H54 (cell line): ENCODE measurements at regions not wholly inside any gene's neighbourhood (a gene's known extent, or its start where the extent isn't known, plus 50 kb on each side); places are given as distances from the start of the nearest gene placed in this dataset.

Experiments
- DNase-seq: peaks from one replicate; pipeline ENCODE4 v3.0.0; 2011; ENCODE audit warnings: low spot score, mixed read lengths; ENCODE audit not compliant: insufficient read length
- FAIRE-seq: peaks from 3 replicates; lab custom pipeline; 2011; peaks lifted over from hg19 to GRCh38; lab: Jason Lieb, UNC
- POLR2A ChIP-seq: IDR thresholded peaks from 2 replicates; pipeline ENCODE4 v1.6.1; 2011; ENCODE audit warnings: low read depth, mild to moderate bottlenecking, low read length

GRCh38 chr17:37796076-37796475 lies 51.2 kb upstream of the HNF1B start:
- no peak for DNase-seq
- no peak for TF ChIP-seq POLR2A
- no peak for FAIRE-seq
